ENCODE measurements at regions not wholly inside any gene's neighbourhood (a gene's known extent, or its start where the extent isn't known, plus 50 kb on each side); places are given as distances from the start of the nearest gene placed in this dataset.
A peak's percentile ranks its signal among the peaks of the same experiment; 100 is the strongest.
"Not testable (repeated sequence)": the region's sequence is repeated elsewhere in the genome, so short reads cannot be mapped to it uniquely, and the experiment has no call there.

DNA sequence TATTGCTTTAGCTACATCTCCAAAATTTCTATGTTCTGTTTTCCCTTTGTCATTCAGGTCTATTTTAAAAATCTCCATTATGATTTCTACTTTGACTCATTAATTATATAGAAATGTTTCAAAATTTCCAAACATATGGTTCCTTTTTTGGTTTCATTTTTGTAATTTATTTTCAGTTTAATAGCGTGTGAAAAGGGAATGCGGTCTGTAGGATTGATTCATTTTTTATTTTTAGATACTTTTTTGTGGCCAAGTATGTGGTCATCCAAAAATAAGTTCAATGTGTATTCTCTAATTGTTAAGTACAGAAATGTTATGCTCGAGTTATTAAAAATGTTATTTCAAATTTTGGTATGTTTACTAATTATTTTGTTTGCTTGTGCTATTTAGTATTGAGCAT, 72.5 kb upstream of the ANKRD1 start:
- H3K4me3 ChIP-seq (ENCODE audit: low read length), result peak overlapping the region; percentile 60
- no peak for TF ChIP-seq ZNF274 (IDR thresholded peaks at IDR 0.05; ENCODE audit: low read depth, low read length)

DNA sequence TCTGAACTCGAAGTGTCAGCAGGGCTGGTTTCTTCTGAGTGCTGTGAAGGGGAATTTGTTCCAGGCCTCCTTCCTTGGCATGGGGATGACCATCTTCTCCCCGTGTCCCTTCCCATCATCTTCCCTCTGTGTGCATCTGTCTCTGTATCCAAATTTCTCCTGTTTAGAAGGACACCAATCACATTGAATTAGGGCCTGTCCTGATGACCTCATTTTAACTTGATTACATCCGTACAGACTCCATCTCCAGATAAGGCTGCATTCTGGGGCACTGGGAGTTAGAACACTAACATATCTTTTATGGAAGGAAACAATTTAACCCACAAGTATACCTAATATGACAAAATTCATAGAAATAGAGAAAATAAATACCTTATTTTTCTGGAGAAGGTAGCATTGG, 76.8 kb upstream of the ANKRD1 start:
- no peak overlapping the region for H3K4me3 ChIP-seq (ENCODE audit: low read length)
- TF ChIP-seq ZNF274 (IDR thresholded peaks at IDR 0.05; ENCODE audit: low read depth, low read length), result no peak

DNA sequence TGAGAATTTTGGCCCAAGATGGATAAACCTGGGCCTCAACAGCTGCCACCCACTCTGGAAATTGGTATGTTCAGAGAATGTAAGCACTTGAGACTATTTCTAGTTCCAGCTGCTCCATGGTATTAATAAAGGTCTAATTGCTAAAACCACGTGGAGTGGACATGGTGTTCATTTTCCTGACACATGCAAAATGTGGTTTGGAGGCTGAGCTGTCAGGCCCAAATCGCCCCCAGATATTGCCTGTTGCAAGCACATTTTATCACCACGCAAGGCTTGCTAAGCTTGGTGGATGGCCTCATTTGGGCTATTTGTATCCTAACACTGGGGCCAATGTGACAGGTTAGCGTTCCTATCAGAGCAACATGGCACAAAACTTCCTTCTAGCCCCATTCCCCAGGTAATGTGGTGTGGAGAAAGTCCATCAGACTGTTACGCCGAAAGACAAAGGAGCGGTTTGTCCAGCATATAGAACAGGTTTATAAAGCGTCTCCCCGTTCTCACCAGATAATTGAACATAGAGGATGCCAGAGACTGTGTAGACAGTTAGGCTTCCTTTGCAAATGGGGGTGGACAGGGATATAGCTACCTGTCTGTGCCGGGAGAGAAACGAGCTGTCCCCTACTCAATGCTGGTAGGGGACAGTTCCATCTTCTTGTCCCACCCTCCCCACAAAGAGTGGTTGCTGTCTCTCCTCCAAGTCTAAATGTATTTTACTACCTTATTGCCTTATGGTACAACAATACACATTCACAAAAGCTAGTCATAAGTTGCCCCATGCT, 78.0 kb upstream of the ANKRD1 start:
- no peak for TF ChIP-seq ZNF274 (IDR thresholded peaks at IDR 0.05; ENCODE audit: low read depth, low read length)
- peak overlapping the region; percentile 37; the same call in 1 of the 2 replicates for H3K4me3 ChIP-seq (ENCODE audit: low read length)

DNA sequence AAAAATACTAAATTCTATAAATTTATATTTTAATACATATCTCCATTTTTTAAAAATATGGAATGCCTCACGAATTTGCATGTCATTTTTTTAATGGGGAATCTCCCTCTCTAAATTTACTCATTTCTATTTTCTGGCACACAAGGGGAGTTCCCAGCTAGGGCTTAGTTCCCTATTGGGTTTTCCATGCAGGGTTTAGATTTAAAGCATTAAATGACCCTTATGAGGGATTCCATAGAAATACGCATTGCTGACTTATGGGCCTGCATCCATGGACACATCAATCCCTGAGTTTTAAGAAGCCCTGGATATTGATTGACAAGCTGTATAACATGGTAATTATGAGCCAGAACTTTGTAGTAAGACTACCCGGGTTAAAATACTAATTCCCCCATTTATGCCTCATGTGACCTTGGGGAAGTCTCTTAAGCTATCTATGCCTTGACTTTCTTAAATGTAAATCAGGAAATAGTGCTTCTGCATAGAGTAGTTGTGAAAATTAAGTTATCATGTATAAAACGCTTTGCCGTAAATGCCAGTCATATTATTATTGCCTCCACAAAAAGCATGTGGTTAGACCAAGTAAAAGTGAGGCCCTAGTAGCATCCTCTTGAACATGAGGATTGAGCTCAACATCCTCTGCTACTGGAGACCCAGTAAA, 78.8 kb upstream of the ANKRD1 start:
- TF ChIP-seq ZNF274 (IDR thresholded peaks at IDR 0.05; ENCODE audit: low read depth, low read length), result no peak
- H3K4me3 ChIP-seq (ENCODE audit: low read length), result no peak overlapping the region

DNA sequence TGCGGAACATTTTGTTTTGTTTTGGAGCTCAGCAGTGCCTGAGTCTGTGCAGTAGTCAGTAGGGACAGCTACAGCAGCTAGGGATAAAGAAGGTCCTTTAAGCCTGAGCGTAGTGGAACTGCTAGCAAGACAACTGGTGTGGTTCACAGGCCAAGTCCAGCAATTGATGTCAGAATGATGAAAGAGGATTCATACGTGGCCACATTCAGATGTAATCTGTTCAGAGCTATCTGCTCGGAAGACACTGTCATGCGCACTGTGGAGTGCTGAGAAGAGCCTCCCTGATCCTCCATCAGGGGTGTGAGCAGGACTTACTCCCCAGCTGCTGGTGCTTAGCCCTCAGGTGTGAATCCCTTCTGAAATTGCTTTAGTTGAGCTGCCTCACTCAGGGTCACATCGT, 79.6 kb upstream of the ANKRD1 start:
- no peak overlapping the region for H3K4me3 ChIP-seq (ENCODE audit: low read length)
- no peak for TF ChIP-seq ZNF274 (IDR thresholded peaks at IDR 0.05; ENCODE audit: low read depth, low read length)

DNA sequence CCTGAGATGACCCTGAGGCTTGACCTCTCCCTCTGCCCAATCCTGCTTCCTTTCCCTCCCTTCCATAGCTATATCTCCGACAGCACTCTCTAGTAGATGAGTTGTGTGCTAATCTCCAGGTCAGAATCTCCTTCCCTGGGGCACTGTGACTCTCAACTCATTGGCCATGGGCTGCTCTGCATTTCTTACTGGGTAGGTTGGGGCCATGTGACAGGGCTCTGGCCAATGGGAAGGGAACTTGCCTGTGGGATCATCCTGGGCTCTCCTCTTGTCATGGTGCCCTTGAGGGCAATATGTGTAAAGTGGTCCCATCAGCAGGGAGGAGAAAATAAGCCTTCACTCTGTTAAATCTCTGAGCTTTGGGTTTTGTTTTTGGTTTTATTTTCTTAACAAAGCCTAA, 80.1 kb upstream of the ANKRD1 start:
- H3K4me3 ChIP-seq (ENCODE audit: low read length), result no peak overlapping the region
- no peak for TF ChIP-seq ZNF274 (IDR thresholded peaks at IDR 0.05; ENCODE audit: low read depth, low read length)

DNA sequence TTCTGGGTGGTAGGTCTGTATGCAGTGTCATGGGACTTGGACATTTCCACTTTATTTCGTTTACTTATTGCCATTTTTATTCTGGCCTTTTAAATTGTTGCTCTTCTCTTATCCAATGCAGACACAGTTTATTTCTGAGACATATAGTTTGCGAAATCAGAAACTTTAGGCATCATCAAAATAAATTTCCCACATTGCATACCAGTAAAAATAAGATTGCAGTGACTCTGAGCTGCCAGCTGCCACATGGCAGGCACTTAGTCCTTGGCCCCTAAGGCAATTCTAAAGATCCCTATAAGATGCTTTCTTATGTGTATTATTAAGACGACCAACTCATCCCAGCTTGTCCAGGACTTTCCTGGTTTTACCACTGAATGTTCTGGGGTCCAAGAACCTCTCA, 81.8 kb upstream of the ANKRD1 start:
- no peak overlapping the region for H3K4me3 ChIP-seq (ENCODE audit: low read length)
- TF ChIP-seq ZNF274 (IDR thresholded peaks at IDR 0.05; ENCODE audit: low read depth, low read length), result no peak

DNA sequence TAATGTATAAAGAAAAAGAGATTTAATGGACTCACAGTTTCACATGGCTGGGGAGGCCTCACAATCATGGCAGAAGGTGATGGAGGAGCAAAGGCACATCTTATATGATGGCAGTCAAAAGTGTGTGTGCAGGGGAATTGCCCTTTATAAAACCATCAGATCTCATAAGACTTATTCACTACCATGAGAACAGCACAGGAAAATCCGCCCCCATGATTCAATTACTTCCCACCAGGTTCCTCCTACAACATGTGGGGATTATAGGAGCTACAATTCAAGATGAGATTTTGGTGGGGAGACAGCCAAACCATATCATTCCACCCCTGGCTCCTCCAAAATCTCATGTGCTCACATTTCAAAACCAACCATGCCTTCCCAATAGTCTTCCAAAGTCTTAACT, 82.5 kb upstream of the ANKRD1 start:
- not testable (repeated sequence) for H3K4me3 ChIP-seq (ENCODE audit: low read length)

DNA sequence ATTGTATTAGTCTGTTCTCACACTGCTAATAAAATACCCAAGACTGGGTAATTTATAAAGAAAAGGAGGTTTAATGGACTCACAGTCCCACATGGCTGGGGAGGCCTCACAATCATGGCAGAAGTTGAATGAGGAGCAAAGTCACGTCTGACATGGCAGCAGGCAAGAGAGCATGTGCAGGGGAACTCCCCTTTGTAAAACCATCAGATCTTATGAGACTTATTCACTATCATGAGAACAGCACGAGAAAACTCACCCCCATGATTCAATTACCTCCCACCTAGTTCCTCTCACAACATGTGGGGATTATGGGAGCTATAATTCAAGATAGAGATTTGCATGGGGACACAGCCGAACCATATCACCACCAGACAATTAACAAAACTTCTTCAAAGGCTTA, 84.4 kb upstream of the ANKRD1 start:
- not testable (repeated sequence) for H3K4me3 ChIP-seq (ENCODE audit: low read length)

DNA sequence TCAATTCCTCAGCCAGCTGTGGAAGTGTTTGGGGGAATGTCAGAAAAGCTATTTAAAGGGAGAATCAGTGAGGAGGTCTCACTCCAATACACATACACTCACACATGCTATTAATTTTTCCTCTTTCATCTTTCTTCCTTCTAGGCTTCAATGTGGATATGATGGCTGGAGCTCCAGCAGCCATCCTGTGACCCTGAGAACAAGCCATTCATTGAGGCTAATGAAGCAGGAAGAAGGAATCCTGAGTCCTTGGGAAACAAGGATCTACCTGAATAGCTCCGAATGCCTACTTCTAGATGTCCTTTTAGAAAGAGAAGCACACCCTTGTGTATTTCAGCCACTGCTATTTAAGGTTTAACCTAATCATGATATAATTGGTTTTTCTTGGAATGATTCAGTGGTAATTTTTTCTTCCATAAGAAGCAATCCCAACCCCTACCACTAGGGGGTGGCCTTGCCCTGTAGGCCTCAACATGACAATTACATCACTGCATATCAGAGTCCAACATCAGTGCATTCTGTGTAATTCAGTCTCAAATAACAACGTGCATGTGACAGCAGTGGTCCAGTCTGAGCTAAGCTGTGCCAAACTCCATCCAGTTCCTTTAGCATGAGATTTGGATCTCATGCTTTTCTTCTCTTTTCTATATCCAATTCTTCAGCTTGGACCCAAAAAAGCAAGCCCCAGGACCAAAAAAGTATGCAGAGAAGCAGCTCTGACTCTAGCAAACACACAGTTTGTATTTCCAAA, 85.3 kb upstream of the ANKRD1 start:
- peak overlapping the region; percentile 37; the same call in 1 of the 2 replicates for H3K4me3 ChIP-seq (ENCODE audit: low read length)
- TF ChIP-seq ZNF274 (IDR thresholded peaks at IDR 0.05; ENCODE audit: low read depth, low read length), result no peak

DNA sequence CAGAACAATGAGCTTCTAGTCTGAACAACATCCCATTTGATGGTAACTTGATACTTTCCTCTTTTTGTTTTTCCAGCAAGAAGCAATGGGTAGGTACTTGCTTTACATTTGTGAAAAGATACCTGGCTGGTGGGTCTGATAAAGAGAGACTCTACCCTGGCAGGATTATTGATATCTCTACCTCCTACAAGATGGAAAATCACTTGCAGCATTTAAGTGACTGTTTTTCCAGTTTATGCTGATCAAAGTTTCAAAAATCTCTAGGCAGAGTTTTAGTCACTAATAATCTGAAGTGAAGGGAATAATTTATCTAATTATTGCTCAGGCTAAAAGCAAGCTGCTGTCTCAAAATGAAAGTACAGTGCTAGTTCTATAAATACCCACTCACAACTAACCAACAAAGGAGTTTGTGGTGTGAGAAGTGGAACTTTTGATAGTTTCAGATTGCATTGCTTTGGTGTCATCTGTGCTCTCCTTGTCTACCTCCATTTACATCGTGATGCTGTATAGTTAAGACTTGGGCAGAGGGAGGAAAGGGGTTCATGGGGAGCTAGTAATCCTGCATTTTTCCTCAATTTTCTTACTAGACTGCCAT, 86.0 kb upstream of the ANKRD1 start:
- H3K4me3 ChIP-seq (ENCODE audit: low read length), result peak overlapping the region; percentile 37; the same call in 1 of the 2 replicates
- no peak for TF ChIP-seq ZNF274 (IDR thresholded peaks at IDR 0.05; ENCODE audit: low read depth, low read length)

DNA sequence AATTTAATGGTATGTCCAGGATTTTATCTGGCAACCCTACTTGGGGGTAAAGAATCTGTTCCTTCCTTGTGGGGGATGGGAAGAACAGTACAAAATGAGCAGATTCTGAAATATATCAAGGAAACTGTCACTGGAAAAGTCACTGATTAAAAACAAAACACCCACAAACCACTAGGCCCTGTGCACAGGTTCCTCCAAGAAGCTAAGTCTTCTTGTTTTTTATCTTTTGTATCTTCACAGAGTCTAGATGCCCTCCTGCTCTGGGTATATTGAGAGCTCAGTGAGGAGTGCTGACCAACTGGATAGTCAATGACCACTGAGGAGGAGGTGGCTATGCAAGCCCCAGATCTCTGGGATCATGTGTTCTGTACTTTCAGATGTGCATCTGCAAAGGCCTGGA, 86.8 kb upstream of the ANKRD1 start:
- peak overlapping the region; percentile 39; the same call in 1 of the 2 replicates for H3K4me3 ChIP-seq (ENCODE audit: low read length)
- TF ChIP-seq ZNF274 (IDR thresholded peaks at IDR 0.05; ENCODE audit: low read depth, low read length), result no peak

DNA sequence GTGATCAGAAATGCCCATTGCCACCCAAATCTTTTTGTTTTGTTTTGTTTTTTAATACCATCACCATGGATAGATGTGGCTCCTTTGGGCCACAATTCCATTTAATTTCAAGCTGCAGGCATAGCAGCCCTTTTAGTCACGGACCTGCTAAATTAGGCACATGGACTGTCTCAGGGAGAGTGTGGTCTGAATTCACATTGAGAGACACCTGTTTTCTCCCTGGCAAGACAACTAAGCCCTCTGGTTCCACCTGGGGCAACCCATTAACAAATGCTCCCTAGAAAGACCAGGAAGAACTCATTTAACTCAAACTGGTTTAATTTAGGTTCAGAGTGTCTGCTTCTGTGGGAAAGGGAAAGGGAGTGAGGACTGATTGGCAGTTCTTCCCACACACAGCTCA, 88.2 kb upstream of the ANKRD1 start:
- no peak overlapping the region for H3K4me3 ChIP-seq (ENCODE audit: low read length)
- no peak for TF ChIP-seq ZNF274 (IDR thresholded peaks at IDR 0.05; ENCODE audit: low read depth, low read length)

DNA sequence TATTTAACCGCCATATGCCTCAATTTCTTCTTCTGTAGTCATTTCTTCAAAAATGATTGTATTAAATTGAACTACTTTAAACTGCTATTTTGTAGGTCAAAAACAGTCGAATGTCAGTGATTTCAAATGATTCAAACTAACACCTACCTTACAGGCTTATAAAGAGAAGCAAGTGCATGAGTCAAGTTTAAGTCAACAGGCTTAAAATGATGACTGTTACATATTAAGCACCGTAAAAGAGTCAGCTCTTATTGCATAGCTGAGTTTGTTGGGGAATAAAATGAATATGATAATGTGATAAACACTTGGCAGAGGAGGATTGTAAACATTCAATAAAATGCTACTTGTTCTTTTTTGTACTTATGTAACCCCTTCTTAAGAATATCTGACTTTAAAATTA, 90.1 kb upstream of the ANKRD1 start:
- H3K4me3 ChIP-seq (ENCODE audit: low read length), result no peak overlapping the region
- no peak for TF ChIP-seq ZNF274 (IDR thresholded peaks at IDR 0.05; ENCODE audit: low read depth, low read length)

DNA sequence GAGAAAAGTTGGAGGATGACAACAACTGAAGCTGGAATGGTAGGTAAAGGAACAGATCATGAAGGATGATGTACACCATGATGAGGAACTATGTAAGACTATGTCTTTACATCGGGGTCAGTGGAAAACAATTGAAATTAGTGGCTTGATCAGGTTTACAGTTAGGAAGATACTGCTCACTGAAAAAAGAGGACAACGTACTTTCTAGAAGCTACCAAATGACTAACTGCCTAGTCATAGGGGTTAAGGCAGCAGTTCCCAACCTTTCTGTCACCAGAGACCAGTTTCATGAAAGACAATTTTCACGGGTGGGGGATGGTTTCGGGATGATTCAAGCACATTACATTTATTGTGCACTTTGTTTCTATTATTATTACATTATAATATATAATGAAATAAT, 91.6 kb upstream of the ANKRD1 start:
- H3K4me3 ChIP-seq (ENCODE audit: low read length), result no peak overlapping the region
- no peak for TF ChIP-seq ZNF274 (IDR thresholded peaks at IDR 0.05; ENCODE audit: low read depth, low read length)
